ENCODE measurements at regions not wholly inside any gene's neighbourhood (a gene's known extent, or its start where the extent isn't known, plus 50 kb on each side); places are given as distances from the start of the nearest gene placed in this dataset.

- no peak overlapping the region for H3K4me3 ChIP-seq (ENCODE audit: low read depth, low read length)
- DNase-seq (ENCODE audit: low read depth) = no peak
- TF ChIP-seq CTCF (conservative IDR thresholded peaks at IDR 0.05; ENCODE audit: low read depth, low read length) = no peak
Observed at GRCh38 chr18:5091741-5092140, 105.3 kb downstream of the AKAIN1 start.

GRCh38 chr18:5075297-5075696, 121.8 kb downstream of the AKAIN1 start:
- no peak overlapping the region for H3K4me3 ChIP-seq (ENCODE audit: low read depth, low read length)
- no peak for DNase-seq (ENCODE audit: low read depth)
- no peak for TF ChIP-seq CTCF (conservative IDR thresholded peaks at IDR 0.05; ENCODE audit: low read depth, low read length)

DNA sequence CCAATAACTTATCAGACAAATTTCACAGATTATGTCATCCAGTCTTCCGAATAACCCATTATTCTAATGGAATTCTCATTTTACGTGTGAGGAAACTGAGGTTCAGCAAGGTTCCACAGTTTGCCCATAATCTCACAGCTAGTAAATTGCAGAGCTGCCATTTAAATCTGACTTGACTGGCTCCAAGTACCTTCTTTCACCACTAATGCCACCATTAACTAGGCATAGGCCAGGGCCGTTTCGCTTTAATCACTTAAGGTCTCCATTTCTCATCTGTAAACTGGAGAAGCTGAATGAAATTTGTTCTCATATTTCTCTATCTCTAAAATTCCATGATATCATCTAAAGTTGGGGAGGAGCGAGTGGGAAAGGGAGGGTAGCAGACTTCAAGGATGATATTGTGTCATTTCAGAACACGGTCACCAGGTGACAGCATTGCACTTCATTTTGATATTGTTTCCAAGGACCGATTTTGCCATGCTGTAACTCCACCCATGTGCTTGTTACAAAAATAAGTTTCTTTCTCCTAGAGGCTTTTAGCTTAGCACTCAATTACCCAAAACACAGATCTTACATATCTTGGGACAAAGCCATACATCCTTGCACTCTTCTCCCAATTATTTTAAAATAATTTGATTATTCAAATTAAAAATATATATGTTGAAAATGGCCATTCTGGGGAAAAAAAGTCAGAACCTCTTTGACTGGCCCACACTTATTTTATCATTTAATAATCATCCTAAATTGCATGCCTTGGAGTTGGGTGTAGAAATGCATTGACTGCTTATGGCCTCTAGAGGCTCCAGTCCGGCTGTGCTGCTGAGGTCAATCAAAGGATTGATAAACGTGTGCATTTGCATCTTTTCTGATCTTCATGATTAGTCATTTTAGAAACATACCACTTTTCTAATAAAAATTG, 123.8 kb downstream of the AKAIN1 start:
- H3K4me3 ChIP-seq (ENCODE audit: low read depth, low read length) = no peak overlapping the region
- TF ChIP-seq CTCF (conservative IDR thresholded peaks at IDR 0.05; ENCODE audit: low read depth, low read length) = peak; percentile 52
- DNase-seq (ENCODE audit: low read depth) = peak; percentile 44

DNA sequence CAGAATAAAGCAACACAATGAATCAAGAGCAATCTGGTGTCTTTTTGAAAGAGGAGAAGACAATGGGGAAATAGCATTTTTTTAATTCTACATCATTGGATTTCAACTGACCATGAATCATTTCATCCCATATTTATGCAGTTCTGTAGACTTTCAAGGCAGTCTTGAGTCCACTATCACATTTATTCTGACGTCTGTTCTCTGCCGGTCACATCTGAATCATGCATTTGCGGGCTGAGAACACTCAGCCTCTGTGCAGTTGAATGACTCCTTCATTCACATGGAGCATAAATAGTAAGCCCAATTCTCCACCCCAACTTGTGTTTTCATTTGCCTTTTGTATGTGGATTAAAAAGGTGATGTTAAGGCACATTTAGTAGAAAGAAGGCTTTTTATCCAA, 128.2 kb downstream of the AKAIN1 start:
- no peak for TF ChIP-seq CTCF (conservative IDR thresholded peaks at IDR 0.05; ENCODE audit: low read depth, low read length)
- no peak overlapping the region for H3K4me3 ChIP-seq (ENCODE audit: low read depth, low read length)

GRCh38 chr18:5066380-5066977, 130.6 kb downstream of the AKAIN1 start:
- DNase-seq (ENCODE audit: low read depth) = no peak
- no peak for TF ChIP-seq CTCF (conservative IDR thresholded peaks at IDR 0.05; ENCODE audit: low read depth, low read length)
- H3K4me3 ChIP-seq (ENCODE audit: low read depth, low read length) = no peak overlapping the region

More for the DNA sequence above, 128.2 kb downstream of the AKAIN1 start:
- DNase-seq (ENCODE audit: low read depth) = no peak

DNA sequence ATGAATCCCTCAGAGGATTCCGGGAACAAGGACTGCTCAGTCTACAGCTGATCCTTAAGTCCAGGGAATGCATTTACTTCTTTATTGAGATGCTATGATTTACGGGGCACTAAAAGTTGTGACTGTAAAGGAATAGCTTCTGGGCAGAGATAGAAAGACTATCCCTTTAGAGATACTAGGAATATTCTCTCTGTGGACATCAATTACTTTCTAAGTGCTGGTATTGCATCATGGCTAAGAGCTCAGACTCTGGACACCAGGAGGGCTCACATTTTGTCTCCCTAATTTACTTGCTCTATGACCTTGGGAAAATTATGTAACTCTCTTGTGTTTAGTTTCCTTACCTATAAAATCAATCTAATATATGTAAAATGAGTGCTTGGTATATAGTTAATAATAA, 131.4 kb downstream of the AKAIN1 start:
- H3K4me3 ChIP-seq (ENCODE audit: low read depth, low read length) = no peak overlapping the region
- no peak for TF ChIP-seq CTCF (conservative IDR thresholded peaks at IDR 0.05; ENCODE audit: low read depth, low read length)
- no peak for DNase-seq (ENCODE audit: low read depth)

Data from choroid plexus epithelial cell (primary cell).